DND-41 (cell line): ENCODE measurements at regions not wholly inside any gene's neighbourhood (a gene's known extent, or its start where the extent isn't known, plus 50 kb on each side); places are given as distances from the start of the nearest gene placed in this dataset.

Source experiments
- ATAC-seq: fragments of 200-7000 bp; cut with Tn5 transposase; 3 replicates; pipeline ENCODE4 v1.9.1; 2021; ENCODE audit warnings: low read depth; ENCODE audit not compliant: insufficient read depth
- DNase-seq: peaks from one replicate; pipeline ENCODE4 v3.0.0-alpha.2; 2020
- H2AFZ ChIP-seq: 2 replicates; pipeline ENCODE4 v1.6.0; 2012; ENCODE audit warnings: low read depth, low read length
- H3K27ac ChIP-seq: 2 replicates; pipeline ENCODE4 v1.5.1; 2012; ENCODE audit warnings: low read length, inconsistent platforms
- H3K27me3 ChIP-seq: fragments of 200-600 bp; sonication (generic); 2 replicates; pipeline ENCODE4 v1.6.0; 2012; ENCODE audit warnings: low read length, mild to moderate bottlenecking, inconsistent platforms; ENCODE audit not compliant: insufficient read depth, poor library complexity
- H3K36me3 ChIP-seq: 2 replicates; pipeline ENCODE4 v1.5.1; 2012; ENCODE audit warnings: low read length, inconsistent platforms; ENCODE audit not compliant: insufficient read depth
- H3K4me1 ChIP-seq: 2 replicates; pipeline ENCODE4 v1.5.1; 2012; ENCODE audit warnings: mild to moderate bottlenecking, low read length; ENCODE audit not compliant: insufficient read depth
- H3K4me2 ChIP-seq: 2 replicates; pipeline ENCODE4 v1.6.0; 2012; ENCODE audit warnings: mild to moderate bottlenecking, moderate library complexity, low read length, inconsistent platforms; ENCODE audit not compliant: insufficient read depth
- H3K4me3 ChIP-seq, 2 experiments: fragments of 200-600 bp in 1 of 2; shearing (Covaris generic) in 1 of 2; 2 replicates each; pipeline ENCODE4 v1.5.1; 2012 to 2016; ENCODE audit warnings: inconsistent platforms in 2 of 2, low read length in 2 of 2, mild to moderate bottlenecking in 2 of 2, low read depth in 1 of 2, moderate library complexity in 1 of 2
- H3K79me2 ChIP-seq: 2 replicates; pipeline ENCODE4 v1.6.0; 2012; ENCODE audit warnings: low read length, inconsistent platforms; ENCODE audit not compliant: insufficient read depth
- H3K9ac ChIP-seq: 2 replicates; pipeline ENCODE4 v1.6.0; 2012; ENCODE audit warnings: low read depth, mild to moderate bottlenecking, inconsistent platforms, low read length, moderate library complexity
- H3K9me3 ChIP-seq: 2 replicates; pipeline ENCODE4 v1.5.1; 2012; ENCODE audit warnings: low read length, moderate library complexity, mild to moderate bottlenecking, inconsistent platforms; ENCODE audit not compliant: insufficient read depth, severe bottlenecking
- H4K20me1 ChIP-seq: 2 replicates; pipeline ENCODE4 v1.6.0; 2012; ENCODE audit warnings: low read length; ENCODE audit not compliant: insufficient read depth
- EZH2 ChIP-seq: IDR thresholded peaks from 3 replicates; pipeline ENCODE4 v1.6.1; 2012; ENCODE audit warnings: borderline replicate concordance, low read depth, mild to moderate bottlenecking, moderate library complexity, low read length, inconsistent platforms; ENCODE audit not compliant: severe bottlenecking
- TF ChIP-seq, protein P1 (sequence below): IDR thresholded peaks from 2 replicates; pipeline ENCODE4 v1.5.1; 2012; ENCODE audit warnings: borderline replicate concordance, low read length, moderate library complexity, mild to moderate bottlenecking; ENCODE audit not compliant: poor library complexity, severe bottlenecking; ENCODE audit errors: extremely low read depth

DNA sequence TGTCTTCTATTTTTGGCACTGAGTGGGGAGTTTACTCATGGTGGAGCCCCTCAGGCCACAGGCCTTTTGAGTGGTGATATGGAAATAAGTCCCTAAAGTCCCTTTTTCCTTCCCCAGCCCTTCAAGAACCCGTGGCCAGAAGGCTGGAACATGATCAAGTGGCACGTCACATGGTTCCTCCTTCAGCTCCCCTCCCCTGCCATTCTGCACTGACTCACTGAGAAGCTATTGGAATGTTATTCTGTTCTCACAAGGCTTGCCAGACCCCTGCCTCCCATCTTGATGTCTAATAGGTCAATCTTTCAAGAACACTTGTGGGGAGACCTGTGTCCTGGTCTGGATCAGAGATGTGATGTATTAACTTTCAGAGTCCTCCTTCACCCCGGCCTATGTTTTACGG lies 279.8 kb downstream of the SEC23IP start:
- no peaks in the 10 kb centered on the region for H3K36me3 ChIP-seq
- H3K4me1 ChIP-seq = no peaks in the 10 kb centered on the region
- H3K4me3 ChIP-seq = no peak overlapping the region
- no peak overlapping the region for H3K27ac ChIP-seq
- no peaks in the 10 kb centered on the region for H3K79me2 ChIP-seq
- no peak overlapping the region for H3K4me2 ChIP-seq
- peaks cover 1% of the 10 kb centered on the region for H3K27me3 ChIP-seq
- no peaks in the 10 kb centered on the region for H4K20me1 ChIP-seq
- no peak for TF ChIP-seq EZH2
- TF ChIP-seq, protein P1, sequence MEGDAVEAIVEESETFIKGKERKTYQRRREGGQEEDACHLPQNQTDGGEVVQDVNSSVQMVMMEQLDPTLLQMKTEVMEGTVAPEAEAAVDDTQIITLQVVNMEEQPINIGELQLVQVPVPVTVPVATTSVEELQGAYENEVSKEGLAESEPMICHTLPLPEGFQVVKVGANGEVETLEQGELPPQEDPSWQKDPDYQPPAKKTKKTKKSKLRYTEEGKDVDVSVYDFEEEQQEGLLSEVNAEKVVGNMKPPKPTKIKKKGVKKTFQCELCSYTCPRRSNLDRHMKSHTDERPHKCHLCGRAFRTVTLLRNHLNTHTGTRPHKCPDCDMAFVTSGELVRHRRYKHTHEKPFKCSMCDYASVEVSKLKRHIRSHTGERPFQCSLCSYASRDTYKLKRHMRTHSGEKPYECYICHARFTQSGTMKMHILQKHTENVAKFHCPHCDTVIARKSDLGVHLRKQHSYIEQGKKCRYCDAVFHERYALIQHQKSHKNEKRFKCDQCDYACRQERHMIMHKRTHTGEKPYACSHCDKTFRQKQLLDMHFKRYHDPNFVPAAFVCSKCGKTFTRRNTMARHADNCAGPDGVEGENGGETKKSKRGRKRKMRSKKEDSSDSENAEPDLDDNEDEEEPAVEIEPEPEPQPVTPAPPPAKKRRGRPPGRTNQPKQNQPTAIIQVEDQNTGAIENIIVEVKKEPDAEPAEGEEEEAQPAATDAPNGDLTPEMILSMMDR = no peak
- no peak overlapping the region for H2AFZ ChIP-seq
- no peaks in the 10 kb centered on the region for H3K9me3 ChIP-seq
- no peak overlapping the region for H3K9ac ChIP-seq
- ATAC-seq = no peak
- no peak for DNase-seq

DNA sequence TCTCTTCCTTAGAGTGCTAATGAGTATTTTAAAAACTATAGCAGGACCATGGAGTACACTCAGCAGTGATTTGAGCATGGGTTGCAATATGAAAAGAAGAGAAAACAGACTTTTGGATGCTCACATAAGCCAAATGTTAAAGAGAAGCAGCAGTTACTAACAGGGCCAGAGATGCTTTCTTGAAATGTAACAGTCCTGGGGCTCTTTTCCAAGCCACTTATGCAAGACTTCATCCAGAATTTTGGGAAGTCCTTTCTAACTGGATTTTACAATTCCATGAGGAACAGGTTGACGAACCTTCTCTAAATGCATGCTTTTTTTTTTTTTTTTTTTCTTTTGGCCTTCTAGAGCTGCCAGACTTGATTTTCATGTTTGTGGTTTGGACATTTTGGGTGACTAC lies 282.0 kb downstream of the SEC23IP start:
- H2AFZ ChIP-seq = no peak overlapping the region
- DNase-seq (no peak), ATAC-seq (no peak)
- no peaks in the 10 kb centered on the region for H3K36me3 ChIP-seq
- H3K4me3 ChIP-seq = no peak overlapping the region
- no peak overlapping the region for H3K27ac ChIP-seq
- no peaks in the 10 kb centered on the region for H3K4me1 ChIP-seq
- H4K20me1 ChIP-seq = no peaks in the 10 kb centered on the region
- no peaks in the 10 kb centered on the region for H3K79me2 ChIP-seq
- peaks cover 3% of the 10 kb centered on the region for H3K27me3 ChIP-seq
- H3K4me2 ChIP-seq = no peak overlapping the region
- H3K9ac ChIP-seq = no peak overlapping the region
- H3K9me3 ChIP-seq = no peaks in the 10 kb centered on the region
- TF ChIP-seq, protein P1 = no peak
- no peak for TF ChIP-seq EZH2

DNA sequence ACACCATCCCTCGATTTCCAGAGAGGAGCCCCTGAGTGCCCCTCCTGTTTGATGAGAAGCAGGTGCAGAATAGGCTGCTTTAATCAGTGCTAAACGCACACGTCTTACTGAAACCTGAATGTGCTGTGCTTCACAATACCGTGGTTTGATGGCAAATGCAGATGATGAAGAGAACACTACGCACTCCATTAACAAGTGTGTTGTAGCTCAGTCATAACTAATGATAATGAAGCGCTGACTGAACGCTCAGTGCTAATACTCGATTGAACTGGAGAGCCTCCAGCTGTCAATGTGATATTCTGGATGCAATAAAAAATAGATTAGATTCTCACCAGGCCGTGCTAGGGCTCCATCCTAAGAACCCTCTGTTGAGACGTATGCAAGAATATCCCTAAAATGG lies 279.7 kb upstream of the PLPP4 start:
- H3K9me3 ChIP-seq = no peaks in the 10 kb centered on the region
- H3K27ac ChIP-seq = no peak overlapping the region
- no peak overlapping the region for H2AFZ ChIP-seq
- H3K4me1 ChIP-seq = no peaks in the 10 kb centered on the region
- H3K9ac ChIP-seq = no peak overlapping the region
- DNase-seq (no peak), ATAC-seq (no peak)
- H3K4me2 ChIP-seq = no peak overlapping the region
- no peaks in the 10 kb centered on the region for H4K20me1 ChIP-seq
- no peaks in the 10 kb centered on the region for H3K36me3 ChIP-seq
- H3K79me2 ChIP-seq = no peaks in the 10 kb centered on the region
- TF ChIP-seq EZH2 = no peak
- TF ChIP-seq, protein P1 = no peak
- no peak overlapping the region for H3K4me3 ChIP-seq
- peaks cover 16% of the 10 kb centered on the region for H3K27me3 ChIP-seq

DNA sequence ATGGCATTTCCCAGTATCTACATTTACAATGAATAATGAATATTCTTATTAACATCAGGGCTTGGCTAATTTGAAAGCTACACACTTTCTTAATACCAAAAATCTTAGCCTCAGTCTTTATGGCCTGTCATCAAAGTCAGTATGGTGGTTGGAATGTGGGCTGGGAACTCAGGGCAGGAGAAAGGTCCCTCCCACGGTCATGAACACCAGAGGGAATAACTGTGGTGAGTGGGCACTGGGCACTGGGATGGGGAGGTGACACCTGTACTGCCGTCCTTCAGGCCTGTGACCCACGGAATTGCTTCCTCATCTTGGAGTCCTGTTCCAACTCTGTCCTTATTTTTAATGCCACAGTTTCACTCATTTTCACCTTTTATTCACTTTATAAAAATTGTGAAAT lies 276.9 kb upstream of the PLPP4 start:
- H3K27ac ChIP-seq = no peak overlapping the region
- no peaks in the 10 kb centered on the region for H3K9me3 ChIP-seq
- no peak overlapping the region for H3K4me2 ChIP-seq
- no peak overlapping the region for H3K9ac ChIP-seq
- H3K4me1 ChIP-seq = no peaks in the 10 kb centered on the region
- no peaks in the 10 kb centered on the region for H3K36me3 ChIP-seq
- no peak for TF ChIP-seq EZH2
- TF ChIP-seq, protein P1 = no peak
- no peak overlapping the region for H3K4me3 ChIP-seq
- DNase-seq (no peak), ATAC-seq (no peak)
- peaks cover 16% of the 10 kb centered on the region for H3K27me3 ChIP-seq
- no peak overlapping the region for H2AFZ ChIP-seq
- no peaks in the 10 kb centered on the region for H4K20me1 ChIP-seq
- H3K79me2 ChIP-seq = no peaks in the 10 kb centered on the region
